Chondrocyte (in vitro differentiated cells): ENCODE measurements at regions not wholly inside any gene's neighbourhood (a gene's known extent, or its start where the extent isn't known, plus 50 kb on each side); places are given as distances from the start of the nearest gene placed in this dataset.

Experiments used
- DNase-seq: peaks from one replicate; pipeline ENCODE4 v3.0.0; 2021; ENCODE audit warnings: mixed read lengths, low spot score
- H3K27ac Mint-ChIP-seq: one replicate; pipeline ENCODE4 v1.8.0; 2021; ENCODE audit warnings: mild to moderate bottlenecking, moderate library complexity, mixed read lengths; ENCODE audit not compliant: unreplicated experiment
- H3K27me3 Mint-ChIP-seq: 2 replicates; pipeline ENCODE4 v1.8.0; 2021; ENCODE audit warnings: low read depth, mixed read lengths
- H3K36me3 Mint-ChIP-seq: 2 replicates; pipeline ENCODE4 v1.8.0; 2021; ENCODE audit warnings: low read depth, mixed read lengths
- H3K4me1 Mint-ChIP-seq: 2 replicates; pipeline ENCODE4 v1.8.0; 2021; ENCODE audit warnings: low read depth, mild to moderate bottlenecking, mixed read lengths
- H3K4me3 Mint-ChIP-seq: one replicate; pipeline ENCODE4 v1.8.0; 2021; ENCODE audit warnings: mild to moderate bottlenecking, moderate library complexity, mixed read lengths; ENCODE audit not compliant: unreplicated experiment
- H3K9me3 Mint-ChIP-seq: 2 replicates; pipeline ENCODE4 v1.8.0; 2021; ENCODE audit warnings: low read depth, mixed read lengths
- TF ChIP-seq, protein P1 (sequence below): fragments of 200-600 bp; sonication (generic); IDR thresholded peaks from 2 replicates; pipeline ENCODE4 v1.5.0; 2021; ENCODE audit warnings: antibody characterized with exemption, mild to moderate bottlenecking, moderate library complexity

DNA sequence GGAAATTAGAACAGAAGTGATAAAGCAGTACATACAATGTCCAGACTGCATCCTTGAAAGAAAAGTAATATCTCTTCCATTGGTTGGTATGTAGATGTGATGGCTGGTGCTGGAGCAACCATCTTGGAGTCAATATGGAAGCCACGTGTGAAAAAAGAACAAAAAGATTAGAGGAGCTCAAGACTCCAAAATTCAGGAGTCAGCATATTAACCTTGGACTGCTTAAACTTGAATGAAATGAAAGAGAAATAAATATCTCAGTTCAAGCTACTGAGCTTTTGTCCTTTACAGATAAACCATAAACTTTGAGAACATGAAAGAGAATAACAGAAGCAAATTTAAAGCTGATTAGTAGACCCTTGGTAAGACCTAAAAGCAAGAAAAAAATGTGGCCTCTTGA lies 197.9 kb downstream of the HS3ST3B1 start:
- DNase-seq, result no peak
- Mint-ChIP-seq H3K27me3 (no peaks in the 10 kb centered on the region), H3K27ac (no peak overlapping the region), H3K36me3 (no peaks in the 10 kb centered on the region), H3K4me3 (no peak overlapping the region), H3K9me3 (peaks cover 8% of the 10 kb centered on the region), H3K4me1 (no peaks in the 10 kb centered on the region)
- TF ChIP-seq, protein P1, sequence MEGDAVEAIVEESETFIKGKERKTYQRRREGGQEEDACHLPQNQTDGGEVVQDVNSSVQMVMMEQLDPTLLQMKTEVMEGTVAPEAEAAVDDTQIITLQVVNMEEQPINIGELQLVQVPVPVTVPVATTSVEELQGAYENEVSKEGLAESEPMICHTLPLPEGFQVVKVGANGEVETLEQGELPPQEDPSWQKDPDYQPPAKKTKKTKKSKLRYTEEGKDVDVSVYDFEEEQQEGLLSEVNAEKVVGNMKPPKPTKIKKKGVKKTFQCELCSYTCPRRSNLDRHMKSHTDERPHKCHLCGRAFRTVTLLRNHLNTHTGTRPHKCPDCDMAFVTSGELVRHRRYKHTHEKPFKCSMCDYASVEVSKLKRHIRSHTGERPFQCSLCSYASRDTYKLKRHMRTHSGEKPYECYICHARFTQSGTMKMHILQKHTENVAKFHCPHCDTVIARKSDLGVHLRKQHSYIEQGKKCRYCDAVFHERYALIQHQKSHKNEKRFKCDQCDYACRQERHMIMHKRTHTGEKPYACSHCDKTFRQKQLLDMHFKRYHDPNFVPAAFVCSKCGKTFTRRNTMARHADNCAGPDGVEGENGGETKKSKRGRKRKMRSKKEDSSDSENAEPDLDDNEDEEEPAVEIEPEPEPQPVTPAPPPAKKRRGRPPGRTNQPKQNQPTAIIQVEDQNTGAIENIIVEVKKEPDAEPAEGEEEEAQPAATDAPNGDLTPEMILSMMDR, result no peak

DNA sequence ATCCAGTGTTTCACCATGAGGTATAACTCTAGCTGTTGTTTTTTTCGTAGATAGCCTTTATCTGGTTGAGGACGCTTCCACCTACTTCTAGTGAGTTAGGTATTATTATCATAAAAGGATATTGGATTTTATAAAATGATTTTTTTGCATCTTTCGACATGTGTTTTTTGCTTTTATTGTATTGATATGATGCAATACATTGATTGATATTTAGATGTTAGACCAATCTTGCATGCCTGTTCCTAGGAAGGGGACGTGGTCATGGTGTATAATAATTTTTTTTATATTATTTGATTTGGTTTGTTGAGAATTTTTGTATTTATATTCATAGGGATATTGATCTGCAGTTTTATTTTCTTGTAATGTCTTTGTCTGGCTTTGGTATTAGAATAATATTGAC lies 193.3 kb downstream of the HS3ST3B1 start:
- no peaks in the 10 kb centered on the region for H3K4me1 Mint-ChIP-seq
- DNase-seq, result no peak
- H3K27ac Mint-ChIP-seq, result no peak overlapping the region
- H3K4me3 Mint-ChIP-seq, result no peak overlapping the region
- H3K9me3 Mint-ChIP-seq, result peaks cover 8% of the 10 kb centered on the region
- TF ChIP-seq, protein P1, result no peak
- H3K36me3 Mint-ChIP-seq, result no peaks in the 10 kb centered on the region
- H3K27me3 Mint-ChIP-seq, result no peaks in the 10 kb centered on the region

DNA sequence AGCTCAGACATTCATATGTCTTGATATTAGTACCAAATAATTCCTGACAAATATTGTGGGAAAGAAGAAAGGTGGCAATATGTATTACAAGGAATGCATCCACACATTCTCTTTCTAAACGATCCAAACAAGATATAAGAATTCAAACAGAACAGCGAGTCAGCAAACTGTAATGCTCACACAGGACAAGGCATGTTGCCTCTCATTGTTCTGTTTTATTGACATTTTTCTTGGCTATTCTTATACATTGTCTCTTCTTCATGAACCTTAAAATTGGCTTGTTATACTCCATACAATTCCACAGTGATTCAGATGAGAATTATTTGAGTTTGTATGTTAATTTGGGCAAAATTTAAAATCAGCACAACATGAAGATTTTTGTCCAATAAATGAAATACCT lies 189.1 kb downstream of the HS3ST3B1 start:
- no peak for DNase-seq
- Mint-ChIP-seq H3K4me1 (no peaks in the 10 kb centered on the region), H3K36me3 (no peaks in the 10 kb centered on the region), H3K4me3 (no peak overlapping the region), H3K27ac (no peak overlapping the region), H3K9me3 (peaks cover 5% of the 10 kb centered on the region), H3K27me3 (no peaks in the 10 kb centered on the region)
- TF ChIP-seq, protein P1, result no peak

DNA sequence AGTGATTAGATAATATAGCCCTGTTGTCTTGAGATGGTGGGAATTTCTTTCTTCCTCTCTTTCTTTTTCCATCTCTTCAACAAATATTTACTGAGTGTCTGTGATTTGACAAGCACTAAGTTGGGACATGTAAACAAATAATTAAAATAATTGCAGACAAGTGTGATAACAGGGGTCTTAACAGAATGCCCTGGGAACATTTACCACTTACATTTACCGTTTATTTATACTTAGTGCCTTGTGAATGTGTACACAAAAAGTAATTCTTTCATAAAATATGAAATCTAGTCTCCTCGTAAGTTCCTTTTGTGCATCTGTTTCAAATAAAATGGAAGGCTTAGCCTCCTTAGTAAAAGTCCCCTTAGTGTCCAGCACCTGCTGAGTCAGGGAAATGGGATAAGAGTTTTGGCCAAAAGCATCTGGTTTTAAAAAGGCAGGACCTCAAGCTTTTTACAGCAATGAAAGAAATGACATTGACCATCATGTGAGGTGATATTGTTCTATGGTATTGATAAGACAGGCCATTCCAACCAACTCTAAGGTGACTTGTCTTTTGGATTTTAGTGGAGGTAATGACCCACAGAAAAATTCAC lies 188.2 kb downstream of the HS3ST3B1 start:
- Mint-ChIP-seq H3K27me3 (no peaks in the 10 kb centered on the region), H3K4me1 (no peaks in the 10 kb centered on the region), H3K27ac (no peak overlapping the region), H3K9me3 (no peaks in the 10 kb centered on the region), H3K36me3 (no peaks in the 10 kb centered on the region), H3K4me3 (no peak overlapping the region)
- TF ChIP-seq, protein P1, result no peak
- DNase-seq, result no peak

DNA sequence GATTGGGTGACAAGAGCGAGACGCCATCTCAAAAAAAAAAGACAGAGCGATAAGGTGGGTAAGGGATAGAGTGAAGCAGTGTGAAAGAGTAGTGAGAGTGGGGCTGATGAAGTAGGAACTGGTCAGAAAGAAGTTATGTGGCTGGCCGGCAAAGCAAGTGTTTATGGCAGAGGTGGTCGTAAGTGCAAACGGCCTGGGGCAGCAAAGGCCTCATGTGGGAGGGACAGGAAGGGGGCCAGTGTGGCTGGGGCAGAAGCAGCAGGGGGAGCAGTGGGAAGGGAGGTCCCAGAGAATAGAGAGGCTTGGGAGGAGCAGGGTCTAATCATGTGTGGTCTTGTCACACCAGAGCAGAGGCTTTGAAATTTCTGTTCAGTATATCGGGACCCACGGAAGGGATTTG lies 186.2 kb downstream of the HS3ST3B1 start:
- Mint-ChIP-seq H3K27ac (no peak overlapping the region), H3K36me3 (no peaks in the 10 kb centered on the region), H3K9me3 (no peaks in the 10 kb centered on the region), H3K27me3 (no peaks in the 10 kb centered on the region), H3K4me3 (no peak overlapping the region), H3K4me1 (no peaks in the 10 kb centered on the region)
- DNase-seq, result no peak
- TF ChIP-seq, protein P1, result no peak
